Astrocyte (in vitro differentiated cells and primary cell): ENCODE measurements at regions not wholly inside any gene's neighbourhood (a gene's known extent, or its start where the extent isn't known, plus 50 kb on each side); places are given as distances from the start of the nearest gene placed in this dataset.

Source experiments
- DNase-seq: peaks from one replicate; pipeline ENCODE4 v3.0.0-alpha.2; 2010; ENCODE audit warnings: low read depth
- FAIRE-seq: peaks from 2 replicates; lab custom pipeline; 2011; peaks lifted over from hg19 to GRCh38; lab: Jason Lieb, UNC
- H2AFZ ChIP-seq: 2 replicates; pipeline ENCODE4 v1.6.0; 2012; ENCODE audit warnings: low read depth, low read length, inconsistent platforms
- H3K27ac ChIP-seq: 2 replicates; pipeline ENCODE4 v1.5.1; 2011; ENCODE audit warnings: low read depth, low read length, inconsistent platforms
- H3K27me3 ChIP-seq: 2 replicates; pipeline ENCODE4 v1.6.0; 2011; ENCODE audit warnings: low read length, inconsistent platforms; ENCODE audit not compliant: insufficient read depth
- H3K36me3 ChIP-seq: 2 replicates; pipeline ENCODE4 v1.5.1; 2011; ENCODE audit warnings: low read length, inconsistent platforms; ENCODE audit not compliant: insufficient read depth
- H3K4me1 ChIP-seq: 2 replicates; pipeline ENCODE4 v1.5.1; 2011; ENCODE audit warnings: low read length, inconsistent platforms; ENCODE audit not compliant: insufficient read depth
- H3K4me2 ChIP-seq: 2 replicates; pipeline ENCODE4 v1.6.0; 2012; ENCODE audit warnings: low read length, inconsistent platforms
- H3K4me3 ChIP-seq: 2 replicates; pipeline ENCODE4 v1.5.1; 2011; ENCODE audit warnings: low read depth, mild to moderate bottlenecking, low read length, inconsistent platforms; ENCODE audit not compliant: insufficient read depth
- H3K79me2 ChIP-seq: 2 replicates; pipeline ENCODE4 v1.6.0; 2012; ENCODE audit warnings: mild to moderate bottlenecking, low read length, inconsistent platforms; ENCODE audit not compliant: insufficient read depth
- H3K9ac ChIP-seq: 2 replicates; pipeline ENCODE4 v1.6.0; 2012; ENCODE audit warnings: mild to moderate bottlenecking, low read length, inconsistent platforms
- H3K9me3 ChIP-seq: 2 replicates; pipeline ENCODE4 v1.5.1; 2012; ENCODE audit warnings: low read depth, mild to moderate bottlenecking, low read length, inconsistent platforms; ENCODE audit not compliant: insufficient read depth
- H4K20me1 ChIP-seq: 2 replicates; pipeline ENCODE4 v1.6.0; 2012; ENCODE audit warnings: low read length, inconsistent platforms; ENCODE audit not compliant: insufficient read depth
- H3K27ac Mint-ChIP-seq: one replicate; pipeline ENCODE4 v1.8.0; 2021; ENCODE audit warnings: mild to moderate bottlenecking, mixed read lengths; ENCODE audit not compliant: unreplicated experiment
- H3K27me3 Mint-ChIP-seq: one replicate; pipeline ENCODE4 v1.8.0; 2021; ENCODE audit warnings: low read depth, mixed read lengths; ENCODE audit not compliant: unreplicated experiment
- H3K36me3 Mint-ChIP-seq: one replicate; pipeline ENCODE4 v1.8.0; 2021; ENCODE audit warnings: low read depth, mixed read lengths; ENCODE audit not compliant: unreplicated experiment
- H3K4me1 Mint-ChIP-seq: one replicate; pipeline ENCODE4 v1.8.0; 2021; ENCODE audit warnings: low read depth, mixed read lengths; ENCODE audit not compliant: unreplicated experiment
- H3K4me3 Mint-ChIP-seq: one replicate; pipeline ENCODE4 v1.8.0; 2021; ENCODE audit warnings: mild to moderate bottlenecking, moderate library complexity, mixed read lengths; ENCODE audit not compliant: unreplicated experiment
- H3K9me3 Mint-ChIP-seq: one replicate; pipeline ENCODE4 v1.8.0; 2021; ENCODE audit warnings: mild to moderate bottlenecking, mixed read lengths; ENCODE audit not compliant: unreplicated experiment
- CTCF ChIP-seq: IDR thresholded peaks from 2 replicates; pipeline ENCODE4 v1.5.1; 2011; ENCODE audit warnings: low read depth, mild to moderate bottlenecking, inconsistent platforms, low read length, moderate library complexity; ENCODE audit not compliant: insufficient read depth
- EZH2 ChIP-seq: IDR thresholded peaks from 2 replicates; pipeline ENCODE4 v1.6.1; 2012; ENCODE audit warnings: mild to moderate bottlenecking, low read length, inconsistent platforms; ENCODE audit not compliant: insufficient read depth

- H3K36me3 Mint-ChIP-seq, result no peaks in the 10 kb centered on the region
- H4K20me1 ChIP-seq, result no peaks in the 10 kb centered on the region
- no peaks in the 10 kb centered on the region for H3K9me3 Mint-ChIP-seq
- H3K4me1 Mint-ChIP-seq, result peaks cover 3% of the 10 kb centered on the region
- H3K36me3 ChIP-seq, result no peaks in the 10 kb centered on the region
- no peak overlapping the region for H3K9ac ChIP-seq
- FAIRE-seq, result no peak
- peaks cover 24% of the 10 kb centered on the region for H3K27me3 Mint-ChIP-seq
- no peak overlapping the region for H3K27ac Mint-ChIP-seq
- H3K27me3 ChIP-seq, result no peaks in the 10 kb centered on the region
- DNase-seq, result no peak
- no peaks in the 10 kb centered on the region for H3K79me2 ChIP-seq
- no peaks in the 10 kb centered on the region for H3K9me3 ChIP-seq
- H3K4me1 ChIP-seq, result no peaks in the 10 kb centered on the region
- H2AFZ ChIP-seq, result no peak overlapping the region
- no peak overlapping the region for H3K4me3 ChIP-seq
- no peak overlapping the region for H3K27ac ChIP-seq
- TF ChIP-seq EZH2, result no peak
- TF ChIP-seq CTCF, result no peak
- H3K4me3 Mint-ChIP-seq, result no peak overlapping the region
- H3K4me2 ChIP-seq, result no peak overlapping the region
Measured at GRCh38 chr21:41671212-41671762, 95.6 kb downstream of the RIPK4 start.

GRCh38 chr21:41670056-41670805 lies 96.6 kb downstream of the RIPK4 start:
- H3K4me1 Mint-ChIP-seq, result peaks cover 3% of the 10 kb centered on the region
- Histone ChIP-seq H3K4me1 (peaks cover 5% of the 10 kb centered on the region), H3K27ac (no peak overlapping the region), H3K4me3 (no peak overlapping the region), H3K9me3 (no peaks in the 10 kb centered on the region), H3K36me3 (no peaks in the 10 kb centered on the region), H3K9ac (no peak overlapping the region), H4K20me1 (no peaks in the 10 kb centered on the region), H2AFZ (no peak overlapping the region), H3K79me2 (no peaks in the 10 kb centered on the region), H3K27me3 (no peaks in the 10 kb centered on the region), H3K4me2 (no peak overlapping the region)
- DNase-seq (no peak), FAIRE-seq (no peak)
- H3K36me3 Mint-ChIP-seq, result no peaks in the 10 kb centered on the region
- TF ChIP-seq EZH2 (no peak), CTCF (no peak)
- no peak overlapping the region for H3K4me3 Mint-ChIP-seq
- peaks cover 24% of the 10 kb centered on the region for H3K27me3 Mint-ChIP-seq
- no peak overlapping the region for H3K27ac Mint-ChIP-seq
- H3K9me3 Mint-ChIP-seq, result peaks cover 1% of the 10 kb centered on the region

- Histone ChIP-seq H4K20me1 (no peaks in the 10 kb centered on the region), H3K79me2 (no peaks in the 10 kb centered on the region), H3K4me3 (no peak overlapping the region), H3K27ac (no peak overlapping the region), H3K9ac (no peak overlapping the region), H3K36me3 (no peaks in the 10 kb centered on the region), H2AFZ (no peak overlapping the region), H3K27me3 (no peaks in the 10 kb centered on the region), H3K4me2 (no peak overlapping the region), H3K4me1 (peaks cover 12% of the 10 kb centered on the region), H3K9me3 (no peaks in the 10 kb centered on the region)
- no peak overlapping the region for H3K27ac Mint-ChIP-seq
- peaks cover 2% of the 10 kb centered on the region for H3K9me3 Mint-ChIP-seq
- DNase-seq, result no peak
- TF ChIP-seq CTCF (no peak), EZH2 (no peak)
- peaks cover 6% of the 10 kb centered on the region for H3K4me1 Mint-ChIP-seq
- no peaks in the 10 kb centered on the region for H3K36me3 Mint-ChIP-seq
- H3K4me3 Mint-ChIP-seq, result no peak overlapping the region
- H3K27me3 Mint-ChIP-seq, result peaks cover 23% of the 10 kb centered on the region
- no peak for FAIRE-seq
Measured at GRCh38 chr21:41669533-41669830, 97.4 kb downstream of the RIPK4 start.
